NOMO-1 treated with DMSO at 0.1 percent for 48 hours (cell line): ENCODE measurements at regions not wholly inside any gene's neighbourhood (a gene's known extent, or its start where the extent isn't known, plus 50 kb on each side); places are given as distances from the start of the nearest gene placed in this dataset.
"Not testable (repeated sequence)": the region's sequence is repeated elsewhere in the genome, so short reads cannot be mapped to it uniquely, and the experiment has no call there.

ENCODE experiments used
- DNase-seq: peaks from one replicate; lab custom pipeline; 2025; ENCODE audit not compliant: unreplicated experiment; lab: John Stamatoyannopoulos, UW

- DNase-seq = no peak
Measured at GRCh38 chr2:241999184-241999583, 129.7 kb downstream of the RTP5 start.

GRCh38 chr2:242001853-242002252 is 132.3 kb downstream of the RTP5 start:
- DNase-seq = no peak

- no peak for DNase-seq
Measured at GRCh38 chr2:242002944-242003343, 133.4 kb downstream of the RTP5 start.

GRCh38 chr2:242004223-242004901 is 134.8 kb downstream of the RTP5 start:
- no peak for DNase-seq

DNA sequence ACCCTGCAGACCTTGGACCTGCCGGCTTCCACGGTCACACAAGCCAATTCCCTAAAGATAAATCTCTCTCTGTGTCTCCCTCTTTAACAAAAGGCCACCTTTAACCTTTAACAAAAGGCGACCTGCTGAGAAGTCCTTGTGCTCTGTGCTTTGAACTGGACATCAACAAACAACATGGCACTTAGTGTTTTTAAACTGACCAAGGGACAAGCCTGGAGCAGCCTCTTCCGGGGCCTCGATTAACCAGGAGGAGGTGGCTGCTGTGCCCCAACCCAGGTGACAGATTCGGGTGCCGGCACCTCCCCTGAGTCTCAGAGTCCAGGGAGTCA is 135.3 kb downstream of the RTP5 start:
- no peak for DNase-seq

DNA sequence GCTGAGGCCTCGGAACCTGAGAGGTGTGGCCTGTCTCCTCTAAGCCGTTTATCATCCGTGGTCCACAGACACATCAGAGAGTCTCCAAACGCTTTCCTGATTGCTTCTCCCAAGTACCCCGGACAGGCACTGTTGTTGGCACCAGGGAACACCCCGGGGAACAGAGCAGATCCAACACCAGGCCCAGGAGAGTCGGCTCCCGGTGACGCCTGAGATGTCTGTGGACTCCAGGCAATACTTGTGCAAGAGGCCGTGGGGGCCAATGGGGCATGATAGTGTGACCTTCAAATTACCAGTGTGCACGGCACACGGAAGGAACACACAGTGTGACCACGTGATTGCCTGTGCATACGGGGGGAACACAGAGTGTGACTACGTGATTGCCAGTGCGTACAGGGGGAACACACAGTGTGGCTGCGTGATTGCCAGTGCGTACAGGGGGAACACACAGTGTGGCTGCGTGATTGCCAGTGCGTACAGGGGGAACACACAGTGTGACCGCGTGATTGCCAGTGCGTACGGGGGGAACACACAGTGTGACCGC is 136.6 kb downstream of the RTP5 start:
- not testable (repeated sequence) for DNase-seq

GRCh38 chr2:242008908-242009307 is 139.4 kb downstream of the RTP5 start:
- DNase-seq = not testable (repeated sequence)

DNA sequence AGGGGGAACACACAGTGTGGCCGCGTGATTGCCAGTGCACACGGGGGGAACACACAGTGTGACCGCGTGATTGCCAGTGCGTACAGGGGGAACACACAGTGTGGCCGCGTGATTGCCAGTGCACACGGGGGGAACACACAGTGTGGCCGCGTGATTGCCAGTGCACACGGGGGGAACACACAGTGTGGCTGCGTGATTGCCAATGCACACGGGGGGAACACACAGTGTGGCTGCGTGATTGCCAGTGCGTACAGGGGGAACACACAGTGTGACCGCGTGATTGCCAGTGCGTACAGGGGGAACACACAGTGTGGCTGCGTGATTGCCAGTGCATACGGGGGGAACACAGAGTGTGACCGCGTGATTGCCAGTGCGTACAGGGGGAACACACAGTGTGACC is 140.3 kb downstream of the RTP5 start:
- not testable (repeated sequence) for DNase-seq

DNA sequence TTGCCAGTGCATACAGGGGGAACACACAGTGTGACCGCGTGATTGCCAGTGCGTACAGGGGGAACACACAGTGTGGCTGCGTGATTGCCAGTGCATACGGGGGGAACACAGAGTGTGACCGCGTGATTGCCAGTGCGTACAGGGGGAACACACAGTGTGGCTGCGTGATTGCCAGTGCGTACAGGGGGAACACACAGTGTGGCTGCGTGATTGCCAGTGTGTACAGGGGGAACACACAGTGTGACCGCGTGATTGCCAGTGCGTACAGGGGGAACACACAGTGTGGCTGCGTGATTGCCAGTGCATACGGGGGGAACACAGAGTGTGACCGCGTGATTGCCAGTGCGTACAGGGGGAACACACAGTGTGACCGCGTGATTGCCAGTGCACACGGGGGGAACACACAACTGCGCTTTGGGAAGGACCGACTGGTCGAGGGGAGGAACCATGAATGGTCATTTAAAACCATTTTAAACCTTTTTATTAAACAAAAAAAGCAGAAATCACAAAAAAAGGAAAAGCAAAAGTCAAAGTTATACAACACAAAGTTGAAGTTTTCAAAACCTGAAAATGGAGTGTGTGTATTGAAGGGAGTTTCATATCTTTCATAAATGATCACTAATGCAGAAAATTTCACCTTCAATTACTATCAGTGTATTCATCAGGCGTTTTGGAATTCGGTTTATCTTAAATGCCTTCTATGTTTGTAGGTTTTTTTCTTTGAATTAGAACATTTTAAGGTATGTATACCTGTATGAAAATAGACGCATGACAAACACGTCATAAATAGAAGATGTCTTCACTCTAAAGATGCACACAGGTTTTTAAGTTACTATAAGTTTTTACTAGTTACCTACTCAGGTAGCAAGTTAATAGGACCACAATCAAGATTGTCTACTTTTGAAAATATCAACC is 141.0 kb downstream of the RTP5 start:
- not testable (repeated sequence) for DNase-seq

DNA sequence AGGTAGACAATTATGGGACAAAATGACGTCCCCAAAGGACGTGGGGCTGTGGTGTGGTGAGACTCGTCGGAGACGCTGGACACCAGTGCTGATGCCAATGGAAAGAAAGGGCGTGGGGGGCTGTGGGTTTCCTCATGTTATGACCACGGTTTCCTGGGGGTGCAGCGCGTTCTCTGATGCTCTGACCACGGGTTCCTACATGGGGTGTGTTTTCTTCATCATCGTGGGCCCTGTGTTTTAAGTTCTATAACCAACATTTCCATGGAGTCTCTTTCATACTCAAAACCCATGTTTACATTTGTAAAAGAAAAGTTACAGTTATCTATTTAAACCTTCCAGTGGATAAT is 141.6 kb downstream of the RTP5 start:
- DNase-seq = no peak

DNA sequence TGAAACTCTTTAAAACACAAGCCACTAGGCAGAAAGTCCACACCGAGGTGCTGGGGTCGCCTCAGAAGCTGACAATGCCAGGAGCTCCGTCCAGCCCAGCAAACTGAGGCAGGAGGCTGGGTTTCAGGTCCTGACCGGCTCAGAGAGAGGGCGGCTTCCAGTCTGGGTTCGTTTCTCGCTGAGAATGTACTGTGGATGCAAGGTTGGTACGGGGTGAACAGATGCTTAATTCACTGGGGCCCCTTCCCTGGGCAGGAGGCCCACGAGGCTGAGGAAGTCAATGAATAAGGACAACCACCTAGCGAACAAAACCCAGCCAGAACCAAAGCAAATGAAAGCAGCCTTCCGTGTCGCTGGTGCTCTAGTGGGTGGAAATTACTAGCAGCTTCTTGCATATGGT is 142.0 kb downstream of the RTP5 start:
- DNase-seq = no peak

- DNase-seq = peak; percentile 69
Measured at GRCh38 chr2:242011991-242012764, 142.6 kb downstream of the RTP5 start.

- no peak for DNase-seq
Measured at GRCh38 chr2:242012956-242013764, 143.6 kb downstream of the RTP5 start.

DNA sequence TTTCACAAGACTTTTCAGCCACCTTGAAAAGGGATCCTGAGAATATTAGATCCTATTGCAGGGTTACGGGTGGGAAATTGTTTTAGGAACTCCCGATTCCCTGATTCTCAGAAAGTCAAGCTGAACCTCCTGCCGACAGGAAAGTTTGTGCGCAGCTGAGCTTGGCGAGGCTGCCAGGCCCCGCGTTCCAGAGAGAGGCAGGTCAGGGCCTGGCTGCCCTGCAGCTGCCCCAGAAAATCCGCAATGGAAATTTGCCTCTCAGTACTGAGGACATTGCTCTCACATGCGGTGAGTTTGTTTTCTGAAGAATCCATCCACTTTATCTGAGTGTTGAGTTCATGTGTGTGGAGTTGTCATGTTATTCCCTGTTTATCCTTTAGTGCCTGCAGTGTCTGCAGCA is 144.2 kb downstream of the RTP5 start:
- no peak for DNase-seq

GRCh38 chr2:242015108-242016065 is 145.9 kb downstream of the RTP5 start:
- no peak for DNase-seq

- DNase-seq = no peak
Measured at GRCh38 chr2:242017086-242017485, 147.6 kb downstream of the RTP5 start.

DNA sequence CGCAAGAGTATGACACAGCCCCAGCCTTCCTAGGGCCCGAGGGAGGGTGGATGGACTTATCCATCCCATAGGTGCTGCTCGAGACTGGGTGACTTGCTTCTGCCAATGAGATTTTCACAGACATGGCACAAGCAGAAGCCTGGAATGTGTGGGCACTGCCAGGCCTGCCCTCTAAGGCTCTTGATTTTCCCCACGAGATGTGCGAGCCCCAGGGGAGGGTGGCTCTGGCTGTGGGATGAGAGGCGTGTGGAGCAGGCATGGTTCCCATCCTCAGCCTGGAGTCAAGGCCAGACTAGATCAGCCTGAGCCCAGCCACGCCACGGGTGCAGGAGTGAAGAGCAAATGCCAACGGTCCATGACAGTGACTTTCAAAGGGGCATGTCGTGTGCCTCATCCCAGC is 148.9 kb downstream of the RTP5 start:
- DNase-seq = not testable (repeated sequence)

DNA sequence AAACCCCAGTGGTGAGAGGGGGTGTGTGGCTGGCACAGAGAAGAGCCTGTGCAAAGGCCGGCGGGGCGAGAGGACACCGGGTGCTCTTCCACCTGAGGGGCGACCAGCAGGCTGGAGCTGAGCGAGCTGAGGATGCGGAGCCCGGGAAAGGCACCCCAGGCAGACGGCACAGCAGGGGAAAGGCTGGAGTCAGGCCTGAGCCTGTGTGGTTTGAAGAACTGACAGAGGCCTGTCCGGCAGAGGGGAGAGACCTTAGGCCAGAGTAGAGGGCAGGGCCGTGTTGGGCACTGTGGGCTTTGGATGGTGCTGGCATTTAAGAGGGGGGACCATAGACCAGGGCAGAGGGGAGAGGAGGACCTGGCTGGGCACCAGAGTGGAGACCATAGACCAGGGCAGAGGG is 149.8 kb downstream of the RTP5 start:
- DNase-seq = no peak

DNA sequence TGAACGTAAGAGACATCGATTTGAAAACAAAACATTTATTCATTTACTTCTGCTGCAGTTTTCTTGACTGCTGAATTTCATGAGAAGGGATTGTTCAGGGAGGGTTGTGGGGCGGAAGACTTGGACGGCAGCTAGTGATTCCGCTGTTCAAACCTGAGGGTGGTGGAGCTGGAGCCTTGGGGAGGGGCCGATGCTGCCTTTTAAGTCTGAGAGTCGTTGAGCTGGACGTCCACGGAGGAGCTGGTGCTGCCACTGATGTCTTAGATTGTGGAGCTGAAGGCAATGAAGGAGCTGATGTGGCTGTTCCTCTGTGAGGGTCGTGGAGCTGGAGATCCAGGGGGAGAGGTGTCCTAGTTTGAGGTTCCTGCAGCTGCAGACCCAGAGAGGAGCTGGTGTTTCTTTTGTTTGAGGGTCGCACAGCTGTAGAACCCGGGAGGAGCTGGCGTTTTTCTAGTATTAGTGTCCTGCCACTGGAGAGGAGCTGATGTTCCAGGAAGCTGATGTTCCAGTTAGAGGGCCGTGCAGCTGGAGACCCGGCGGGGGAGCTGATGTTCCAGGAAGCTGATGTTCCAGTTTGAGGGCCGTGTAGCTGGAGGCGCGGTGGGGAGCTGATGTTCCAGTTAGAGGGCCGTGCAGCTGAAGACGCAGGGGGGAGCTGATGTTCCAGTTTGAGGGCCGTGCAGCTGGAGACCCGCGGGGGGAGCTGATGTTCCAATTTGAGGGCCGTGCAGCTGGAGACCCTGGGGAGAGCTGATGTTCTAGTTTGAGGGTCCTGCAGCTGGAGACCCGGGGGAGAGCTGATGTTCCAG is 150.9 kb downstream of the RTP5 start:
- DNase-seq = no peak
